B cell (primary cell): ENCODE measurements at regions not wholly inside any gene's neighbourhood (a gene's known extent, or its start where the extent isn't known, plus 50 kb on each side); places are given as distances from the start of the nearest gene placed in this dataset.

Experiments
- ATAC-seq: fragments of 200-7000 bp; cut with Tn5 transposase; one replicate; pipeline ENCODE4 v1.10.0; 2021; ENCODE audit warnings: low read depth, mild to moderate bottlenecking, moderate number of reproducible peaks, moderate library complexity
- CTCF ChIA-PET: fragments of 350-600 bp; sonication (Branson Sonifier 250); formaldehyde crosslinking; loops from one replicate; lab custom pipeline; 2021; ENCODE audit warnings: antibody characterized with exemption, inconsistent platforms; lab: Charles Lee
- POLR2A ChIA-PET: fragments of 350-600 bp; sonication (Branson Sonifier 250); formaldehyde crosslinking; loops from one replicate; lab custom pipeline; 2021; ENCODE audit warnings: antibody characterized with exemption; lab: Charles Lee
- DNase-seq: peaks from one replicate; pipeline ENCODE4 v3.0.0; 2013
- H2AFZ ChIP-seq: 2 replicates; pipeline ENCODE4 v1.6.1; 2012; ENCODE audit warnings: mild to moderate bottlenecking, low read depth, low read length; ENCODE audit not compliant: insufficient read depth, poor library complexity, severe bottlenecking
- H3K27ac ChIP-seq, 2 donors: 1 replicate in 1 of 2; 2 replicates in 1 of 2; pipeline ENCODE4 v1.5.1; 2012 to 2013; ENCODE audit warnings: low read length in 2 of 2, mild to moderate bottlenecking in 2 of 2, moderate library complexity in 1 of 2
- H3K27me3 ChIP-seq, 4 experiments: fragments of 200-600 bp in 1 of 4; sonication (generic) in 1 of 4; replicated peaks in 1 of 4; 1 replicate in 2 of 4; 2 replicates in 2 of 4; pipeline versions ENCODE4 v1.6.1 to v1.7.0; 2013 to 2016; ENCODE audit warnings: low read length in 3 of 4, mild to moderate bottlenecking in 2 of 4, mixed read lengths in 1 of 4, moderate library complexity in 1 of 4; ENCODE audit not compliant: insufficient read depth in 4 of 4, control insufficient read depth in 3 of 4; ENCODE audit errors: control extremely low read depth in 1 of 4
- H3K36me3 ChIP-seq, 2 experiments: replicated peaks in 1 of 2; 1 replicate in 1 of 2; 2 replicates in 1 of 2; pipeline versions ENCODE4 v1.6.1 to v1.7.1; 2013; ENCODE audit warnings: low read length in 1 of 2; ENCODE audit not compliant: insufficient read depth in 2 of 2, control insufficient read depth in 1 of 2; ENCODE audit errors: control extremely low read depth in 1 of 2, extremely low read depth in 1 of 2
- H3K4me1 ChIP-seq, 2 donors: fragments of 200-600 bp in 1 of 2; sonication (generic) in 1 of 2; 1 replicate in 1 of 2; 2 replicates in 1 of 2; pipeline versions ENCODE4 v1.5.1 to v1.6.1; 2013 to 2017; ENCODE audit warnings: low read length in 2 of 2; ENCODE audit not compliant: control insufficient read depth in 2 of 2, insufficient read depth in 2 of 2
- H3K4me2 ChIP-seq: replicated peaks from 2 replicates; pipeline ENCODE3; 2012; ENCODE audit warnings: mild to moderate bottlenecking, low read depth, low read length; ENCODE audit not compliant: poor library complexity, severe bottlenecking
- H3K4me3 ChIP-seq, 5 experiments: fragments of 200-600 bp in 1 of 5; sonication (generic) in 1 of 5; 1 replicate in 3 of 5; 2 replicates in 2 of 5; pipeline versions ENCODE4 v1.5.1 to v1.7.0; 2011 to 2016; ENCODE audit warnings: low read length in 4 of 5, mild to moderate bottlenecking in 4 of 5, low read depth in 2 of 5, control low read depth in 1 of 5, moderate library complexity in 1 of 5; ENCODE audit not compliant: insufficient read depth in 1 of 5; ENCODE audit errors: control extremely low read depth in 1 of 5, extremely low read depth in 1 of 5
- H3K79me2 ChIP-seq: fragments of 200-600 bp; sonication (generic); one replicate; pipeline ENCODE4 v1.6.0; 2016; ENCODE audit warnings: low read length; ENCODE audit not compliant: control insufficient read depth, insufficient read depth
- H3K9ac ChIP-seq: fragments of 200-600 bp; sonication (generic); 2 replicates; pipeline ENCODE4 v1.6.1; 2017; ENCODE audit warnings: mild to moderate bottlenecking, low read length, moderate library complexity
- H3K9me3 ChIP-seq, 3 donors: one replicate each; pipeline versions ENCODE4 v1.6.1 to v1.7.1; 2013; ENCODE audit warnings: low read length in 2 of 3; ENCODE audit not compliant: control insufficient read depth in 2 of 3, insufficient read depth in 1 of 3; ENCODE audit errors: control extremely low read depth in 1 of 3
- H4K20me1 ChIP-seq: 2 replicates; pipeline ENCODE4 v1.6.0; 2012; ENCODE audit warnings: mild to moderate bottlenecking, low read length; ENCODE audit not compliant: insufficient read depth, control insufficient read depth, poor library complexity, severe bottlenecking
- H3K27ac Mint-ChIP-seq: one replicate; pipeline ENCODE4 v1.8.0; 2021; ENCODE audit warnings: mixed read lengths
- H3K27me3 Mint-ChIP-seq: one replicate; pipeline ENCODE4 v1.8.0; 2021; ENCODE audit warnings: mixed read lengths
- H3K4me1 Mint-ChIP-seq: one replicate; pipeline ENCODE4 v1.8.0; 2021; ENCODE audit warnings: mixed read lengths
- H3K4me3 Mint-ChIP-seq: one replicate; pipeline ENCODE4 v1.8.0; 2021; ENCODE audit warnings: mixed read lengths
- H3K9me3 Mint-ChIP-seq: one replicate; pipeline ENCODE4 v1.8.0; 2022; ENCODE audit warnings: mixed read lengths; ENCODE audit not compliant: insufficient read depth
- CTCF ChIP-seq: fragments of 200-600 bp; IDR thresholded peaks from one replicate; pipeline ENCODE4 v1.8.0; 2022; ENCODE audit warnings: antibody characterized with exemption, mild to moderate bottlenecking
- EZH2 ChIP-seq: IDR thresholded peaks from 2 replicates; pipeline ENCODE4 v1.6.1; 2012; ENCODE audit warnings: borderline replicate concordance, low read depth, mild to moderate bottlenecking, moderate library complexity, low read length; ENCODE audit not compliant: insufficient read depth, poor library complexity, severe bottlenecking
- WGBS: methylation state at CpG from one replicate; pipeline ENCODE4 v1.1.5; 2013; ENCODE audit warnings: missing lambda C conversion rate; ENCODE audit not compliant: insufficient coverage; 5-methylcytosine and 5-hydroxymethylcytosine counted together
- intact Hi-C: fragments of 100-400 bp; cut with micrococcal nuclease; formaldehyde crosslinking; loops from one replicate; pipeline ENCODE4 v1.10.0; 2022

- Histone ChIP-seq H3K4me3 (no peak overlapping the region), H3K9me3 (no peaks in the 10 kb centered on the region), H3K36me3 (no peaks in the 10 kb centered on the region), H2AFZ (no peak overlapping the region), H3K4me2 (no peak overlapping the region), H3K27me3 (no peaks in the 10 kb centered on the region), H3K27ac (no peak overlapping the region), H4K20me1 (no peaks in the 10 kb centered on the region), H3K9ac (no peak overlapping the region), H3K79me2 (no peaks in the 10 kb centered on the region), H3K4me1 (no peaks in the 10 kb centered on the region)
- intact Hi-C loops = no loop called here
- Mint-ChIP-seq H3K9me3 (no peaks in the 10 kb centered on the region), H3K4me3 (no peak overlapping the region), H3K27ac (no peak overlapping the region), H3K4me1 (no peaks in the 10 kb centered on the region), H3K27me3 (no peaks in the 10 kb centered on the region)
- ChIA-PET POLR2A (no interaction called here), CTCF (no interaction called here)
- WGBS = no CpG with 5 or more reads among the region's 1 CpG
- ATAC-seq (no peak), DNase-seq (no peak)
- TF ChIP-seq CTCF (no peak), EZH2 (no peak)
Measured at GRCh38 chr15:97459771-97460170, 500.7 kb upstream of the ARRDC4 start.

GRCh38 chr15:97461226-97461625, 499.3 kb upstream of the ARRDC4 start:
- H3K4me3 ChIP-seq = no peak overlapping the region
- no peaks in the 10 kb centered on the region for H3K9me3 ChIP-seq
- no peak overlapping the region for H3K4me2 ChIP-seq
- H3K27me3 Mint-ChIP-seq = no peaks in the 10 kb centered on the region
- no peak overlapping the region for H3K27ac ChIP-seq
- H3K4me3 Mint-ChIP-seq = no peak overlapping the region
- no peak for TF ChIP-seq CTCF
- no peak for TF ChIP-seq EZH2
- H3K27me3 ChIP-seq = no peaks in the 10 kb centered on the region
- WGBS = no CpG with 5 or more reads among the region's 1 CpG
- H3K36me3 ChIP-seq = no peaks in the 10 kb centered on the region
- no peaks in the 10 kb centered on the region for H4K20me1 ChIP-seq
- no peaks in the 10 kb centered on the region for H3K79me2 ChIP-seq
- H2AFZ ChIP-seq = no peak overlapping the region
- no peak overlapping the region for H3K9ac ChIP-seq
- CTCF ChIA-PET = no interaction called here
- ATAC-seq = no peak
- no peaks in the 10 kb centered on the region for H3K9me3 Mint-ChIP-seq
- intact Hi-C loops = no loop called here
- DNase-seq = no peak
- H3K4me1 ChIP-seq = no peaks in the 10 kb centered on the region
- no peaks in the 10 kb centered on the region for H3K4me1 Mint-ChIP-seq
- H3K27ac Mint-ChIP-seq = no peak overlapping the region
- POLR2A ChIA-PET = no interaction called here
